ENCODE measurements at regions not wholly inside any gene's neighbourhood (a gene's known extent, or its start where the extent isn't known, plus 50 kb on each side); places are given as distances from the start of the nearest gene placed in this dataset.

- TF ChIP-seq CTCF (IDR thresholded peaks at IDR 0.05), result no peak
Measured at GRCh38 chr6:43862925-43863324, 92.9 kb downstream of the VEGFA start.

GRCh38 chr6:43861212-43861894, 91.3 kb downstream of the VEGFA start:
- H3K36me3 ChIP-seq, result no peaks in the 10 kb centered on the region
- no peaks in the 10 kb centered on the region for H3K9me3 ChIP-seq
- H3K27me3 ChIP-seq, result no peaks in the 10 kb centered on the region
- TF ChIP-seq CTCF (IDR thresholded peaks at IDR 0.05), result no peak
- no peak overlapping the region for H3K27ac ChIP-seq
- no peaks in the 10 kb centered on the region for H3K4me1 ChIP-seq (ENCODE audit: control insufficient read depth in 1 of 2, insufficient read depth in 1 of 2, low read depth in 1 of 2, low read length in 1 of 2)
- no peak overlapping the region for H3K4me3 ChIP-seq (ENCODE audit: low read depth in 1 of 2, low read length in 1 of 2)

More at GRCh38 chr6:43862925-43863324, 92.9 kb downstream of the VEGFA start:
- Histone ChIP-seq H3K4me3 (ENCODE audit: low read depth in 1 of 2, low read length in 1 of 2) (no peak overlapping the region), H3K27ac (no peak overlapping the region), H3K27me3 (no peaks in the 10 kb centered on the region), H3K36me3 (no peaks in the 10 kb centered on the region), H3K4me1 (ENCODE audit: control insufficient read depth in 1 of 2, insufficient read depth in 1 of 2, low read depth in 1 of 2, low read length in 1 of 2) (no peaks in the 10 kb centered on the region), H3K9me3 (no peaks in the 10 kb centered on the region)

- peaks cover 0 to 2% of the 10 kb centered on the region in 2 experiments for H3K4me1 ChIP-seq (ENCODE audit: control insufficient read depth in 1 of 2, insufficient read depth in 1 of 2, low read depth in 1 of 2, low read length in 1 of 2)
- H3K36me3 ChIP-seq, result no peaks in the 10 kb centered on the region
- H3K27ac ChIP-seq, result no peak overlapping the region
- H3K27me3 ChIP-seq, result no peaks in the 10 kb centered on the region
- TF ChIP-seq CTCF (IDR thresholded peaks at IDR 0.05), result no peak
- H3K9me3 ChIP-seq, result no peaks in the 10 kb centered on the region
- H3K4me3 ChIP-seq (ENCODE audit: low read depth in 1 of 2, low read length in 1 of 2), result no peak overlapping the region
Measured at GRCh38 chr6:43860285-43860684, 90.3 kb downstream of the VEGFA start.

GRCh38 chr6:43859213-43859612, 89.2 kb downstream of the VEGFA start:
- no peak overlapping the region for H3K27ac ChIP-seq
- H3K4me3 ChIP-seq (ENCODE audit: low read depth in 1 of 2, low read length in 1 of 2), result no peak overlapping the region
- no peak for TF ChIP-seq CTCF (IDR thresholded peaks at IDR 0.05)
- H3K9me3 ChIP-seq, result no peaks in the 10 kb centered on the region
- peaks cover 0 to 2% of the 10 kb centered on the region in 2 experiments for H3K4me1 ChIP-seq (ENCODE audit: control insufficient read depth in 1 of 2, insufficient read depth in 1 of 2, low read depth in 1 of 2, low read length in 1 of 2)
- H3K36me3 ChIP-seq, result no peaks in the 10 kb centered on the region
- no peaks in the 10 kb centered on the region for H3K27me3 ChIP-seq

- H3K27me3 ChIP-seq, result no peaks in the 10 kb centered on the region
- no peak overlapping the region for H3K4me3 ChIP-seq (ENCODE audit: low read depth in 1 of 2, low read length in 1 of 2)
- no peaks in the 10 kb centered on the region for H3K36me3 ChIP-seq
- H3K9me3 ChIP-seq, result no peaks in the 10 kb centered on the region
- H3K4me1 ChIP-seq (ENCODE audit: control insufficient read depth in 1 of 2, insufficient read depth in 1 of 2, low read depth in 1 of 2, low read length in 1 of 2), result peaks cover 0 to 2% of the 10 kb centered on the region in 2 experiments
- TF ChIP-seq CTCF (IDR thresholded peaks at IDR 0.05), result no peak
- H3K27ac ChIP-seq, result no peak overlapping the region
Measured at GRCh38 chr6:43858161-43859153, 88.4 kb downstream of the VEGFA start.

Measured in neutrophil (primary cell).